ENCODE measurements at regions not wholly inside any gene's neighbourhood (a gene's known extent, or its start where the extent isn't known, plus 50 kb on each side); places are given as distances from the start of the nearest gene placed in this dataset.

DNA sequence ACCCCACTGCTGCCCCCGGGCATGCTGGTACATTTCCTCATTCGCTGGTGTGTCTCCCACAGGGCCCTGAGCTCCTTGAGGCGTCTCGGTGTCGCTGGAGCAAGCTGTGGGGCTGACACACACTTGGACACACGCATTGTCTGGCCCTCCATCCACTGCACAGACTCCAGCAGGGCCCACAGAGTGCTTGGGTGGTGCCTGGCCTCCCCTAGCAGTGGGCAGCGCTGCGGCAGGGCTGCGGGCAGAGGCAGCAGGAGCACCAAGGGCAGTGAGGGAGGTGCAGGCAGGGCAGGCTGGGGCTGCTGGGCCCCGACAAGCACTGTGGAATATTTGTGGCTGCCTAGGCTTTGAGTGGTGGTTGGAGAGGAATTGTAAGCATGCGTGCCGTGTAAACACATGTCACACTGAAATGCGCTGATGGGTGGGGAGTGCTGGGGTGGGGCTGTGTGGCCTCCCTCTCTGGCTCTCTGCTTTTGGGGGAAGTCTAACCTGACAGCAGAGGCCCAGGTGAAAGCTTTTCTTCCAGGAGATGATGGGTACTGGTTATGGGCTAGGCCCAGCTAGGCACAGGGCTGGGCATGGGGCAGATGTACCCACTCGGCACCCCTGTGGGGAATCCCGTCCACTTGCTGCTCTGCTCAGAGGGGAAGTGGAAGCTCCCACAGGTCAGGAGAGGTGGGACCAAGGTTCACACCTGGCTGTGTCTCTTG is 55.5 kb upstream of the HS6ST1 start:
- TF ChIP-seq, protein P1, sequence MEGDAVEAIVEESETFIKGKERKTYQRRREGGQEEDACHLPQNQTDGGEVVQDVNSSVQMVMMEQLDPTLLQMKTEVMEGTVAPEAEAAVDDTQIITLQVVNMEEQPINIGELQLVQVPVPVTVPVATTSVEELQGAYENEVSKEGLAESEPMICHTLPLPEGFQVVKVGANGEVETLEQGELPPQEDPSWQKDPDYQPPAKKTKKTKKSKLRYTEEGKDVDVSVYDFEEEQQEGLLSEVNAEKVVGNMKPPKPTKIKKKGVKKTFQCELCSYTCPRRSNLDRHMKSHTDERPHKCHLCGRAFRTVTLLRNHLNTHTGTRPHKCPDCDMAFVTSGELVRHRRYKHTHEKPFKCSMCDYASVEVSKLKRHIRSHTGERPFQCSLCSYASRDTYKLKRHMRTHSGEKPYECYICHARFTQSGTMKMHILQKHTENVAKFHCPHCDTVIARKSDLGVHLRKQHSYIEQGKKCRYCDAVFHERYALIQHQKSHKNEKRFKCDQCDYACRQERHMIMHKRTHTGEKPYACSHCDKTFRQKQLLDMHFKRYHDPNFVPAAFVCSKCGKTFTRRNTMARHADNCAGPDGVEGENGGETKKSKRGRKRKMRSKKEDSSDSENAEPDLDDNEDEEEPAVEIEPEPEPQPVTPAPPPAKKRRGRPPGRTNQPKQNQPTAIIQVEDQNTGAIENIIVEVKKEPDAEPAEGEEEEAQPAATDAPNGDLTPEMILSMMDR (optimal IDR thresholded peaks at IDR 0.05 in 1 of 3, IDR thresholded peaks at IDR 0.05 in 1 of 3, conservative IDR thresholded peaks at IDR 0.05 in 1 of 3; ENCODE audit: extremely low read depth in 1 of 3, insufficient read depth in 2 of 3, low read length in 3 of 3) = no peak
- TF ChIP-seq EZH2 (IDR thresholded peaks at IDR 0.05; ENCODE audit: low read length) = no peak
